ENCODE measurements at regions not wholly inside any gene's neighbourhood (a gene's known extent, or its start where the extent isn't known, plus 50 kb on each side); places are given as distances from the start of the nearest gene placed in this dataset.

GRCh38 chr2:105522645-105523044 is 123.8 kb upstream of the FHL2 start:
- TF ChIP-seq USF2 (IDR thresholded peaks at IDR 0.05; ENCODE audit: low read depth, low read length) (no peak), CTCF (conservative IDR thresholded peaks at IDR 0.05; ENCODE audit: low read depth, low read length) (no peak), RAD21 (IDR thresholded peaks at IDR 0.05; ENCODE audit: low read length) (no peak), POLR2A (IDR thresholded peaks at IDR 0.05; ENCODE audit: low read depth, low read length) (no peak), CEBPB (IDR thresholded peaks at IDR 0.05; ENCODE audit: low read depth, low read length) (no peak), RFX5 (IDR thresholded peaks at IDR 0.05; ENCODE audit: low read depth, low read length) (no peak), RCOR1 (IDR thresholded peaks at IDR 0.05; ENCODE audit: insufficient replicate concordance, low read length) (no peak), MAFK (IDR thresholded peaks at IDR 0.05; ENCODE audit: low read depth, low read length) (no peak), FOS (IDR thresholded peaks at IDR 0.05; ENCODE audit: low read depth, low read length) (no peak), MXI1 (IDR thresholded peaks at IDR 0.05; ENCODE audit: borderline replicate concordance, low read depth, low read length) (no peak), CHD1 (IDR thresholded peaks at IDR 0.05; ENCODE audit: low read depth, low read length) (no peak)
- TF ChIP-seq, protein P1, sequence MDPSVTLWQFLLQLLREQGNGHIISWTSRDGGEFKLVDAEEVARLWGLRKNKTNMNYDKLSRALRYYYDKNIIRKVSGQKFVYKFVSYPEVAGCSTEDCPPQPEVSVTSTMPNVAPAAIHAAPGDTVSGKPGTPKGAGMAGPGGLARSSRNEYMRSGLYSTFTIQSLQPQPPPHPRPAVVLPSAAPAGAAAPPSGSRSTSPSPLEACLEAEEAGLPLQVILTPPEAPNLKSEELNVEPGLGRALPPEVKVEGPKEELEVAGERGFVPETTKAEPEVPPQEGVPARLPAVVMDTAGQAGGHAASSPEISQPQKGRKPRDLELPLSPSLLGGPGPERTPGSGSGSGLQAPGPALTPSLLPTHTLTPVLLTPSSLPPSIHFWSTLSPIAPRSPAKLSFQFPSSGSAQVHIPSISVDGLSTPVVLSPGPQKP (IDR thresholded peaks at IDR 0.05; ENCODE audit: borderline replicate concordance, low read depth, low read length) = no peak
